ENCODE measurements at regions not wholly inside any gene's neighbourhood (a gene's known extent, or its start where the extent isn't known, plus 50 kb on each side); places are given as distances from the start of the nearest gene placed in this dataset.

GRCh38 chr18:23380001-23380550 lies 73.0 kb upstream of the RIOK3 start:
- H3K27me3 Mint-ChIP-seq: no peaks in the 10 kb centered on the region
- no peak for DNase-seq
- H3K4me1 Mint-ChIP-seq (ENCODE audit: low read depth): peaks cover 21% of the 10 kb centered on the region
- no peak overlapping the region for H3K27ac Mint-ChIP-seq
- CTCF ChIA-PET: interaction anchor here (0.6 to 4.6 kb wide), 5 partner anchors 31 to 250 kb away, joined by 3 to 39 read pairs (median 6); no protein-coding TSS in a partner anchor
- no peaks in the 10 kb centered on the region for H3K9me3 Mint-ChIP-seq
- intact Hi-C loops (cut with micrococcal nuclease): no loop called here
- no peak for TF ChIP-seq CTCF (IDR thresholded peaks at IDR 0.05)
- H3K4me3 Mint-ChIP-seq: no peak overlapping the region
- no peak for ATAC-seq
- peaks cover 7% of the 10 kb centered on the region for H3K36me3 Mint-ChIP-seq (ENCODE audit: low read depth)
- POLR2A ChIA-PET: no interaction called here

- POLR2A ChIA-PET: no interaction called here
- no peaks in the 10 kb centered on the region for H3K9me3 Mint-ChIP-seq
- peaks cover 7% of the 10 kb centered on the region for H3K36me3 Mint-ChIP-seq (ENCODE audit: low read depth)
- no peak for ATAC-seq
- H3K4me3 Mint-ChIP-seq: no peak overlapping the region
- peaks cover 26% of the 10 kb centered on the region for H3K4me1 Mint-ChIP-seq (ENCODE audit: low read depth)
- TF ChIP-seq CTCF (IDR thresholded peaks at IDR 0.05): no peak
- CTCF ChIA-PET: interaction anchor here (0.6 to 4.6 kb wide), 3 partner anchors 31 to 251 kb away, joined by 3 to 39 read pairs (median 6); no protein-coding TSS in a partner anchor
- DNase-seq: no peak
- intact Hi-C loops (cut with micrococcal nuclease): no loop called here
- H3K27ac Mint-ChIP-seq: no peak overlapping the region
- no peaks in the 10 kb centered on the region for H3K27me3 Mint-ChIP-seq
Observed at GRCh38 chr18:23380817-23381216, 72.3 kb upstream of the RIOK3 start.

GRCh38 chr18:23383494-23383893 lies 69.6 kb upstream of the RIOK3 start:
- no peak overlapping the region for H3K4me3 Mint-ChIP-seq
- peaks cover 15% of the 10 kb centered on the region for H3K4me1 Mint-ChIP-seq (ENCODE audit: low read depth)
- ATAC-seq (no peak), DNase-seq (no peak)
- H3K36me3 Mint-ChIP-seq (ENCODE audit: low read depth): peaks cover 7% of the 10 kb centered on the region
- intact Hi-C loops (cut with micrococcal nuclease): no loop called here
- no peak overlapping the region for H3K27ac Mint-ChIP-seq
- H3K9me3 Mint-ChIP-seq: no peaks in the 10 kb centered on the region
- ChIA-PET POLR2A (no interaction called here), CTCF (no interaction called here)
- TF ChIP-seq CTCF (IDR thresholded peaks at IDR 0.05): no peak
- H3K27me3 Mint-ChIP-seq: no peaks in the 10 kb centered on the region

- H3K4me1 Mint-ChIP-seq (ENCODE audit: low read depth): peaks cover 12% of the 10 kb centered on the region
- no peaks in the 10 kb centered on the region for H3K9me3 Mint-ChIP-seq
- peak overlapping the region; percentile 44 for H3K27ac Mint-ChIP-seq
- CTCF ChIA-PET: interaction anchor here (0.7 kb wide), 1 partner anchor 132 kb away, joined by 3 read pairs; no protein-coding TSS in a partner anchor
- ATAC-seq: peak; percentile 34
- TF ChIP-seq CTCF (IDR thresholded peaks at IDR 0.05): no peak
- POLR2A ChIA-PET: interaction anchor here (1.2 kb wide), 1 partner anchor 248 kb away, joined by 4 read pairs; no protein-coding TSS in a partner anchor
- no peaks in the 10 kb centered on the region for H3K27me3 Mint-ChIP-seq
- intact Hi-C loops (cut with micrococcal nuclease): no loop called here
- DNase-seq: peak; percentile 5
- no peak overlapping the region for H3K4me3 Mint-ChIP-seq
- H3K36me3 Mint-ChIP-seq (ENCODE audit: low read depth): peaks cover 9% of the 10 kb centered on the region
Observed at GRCh38 chr18:23384778-23385736, 68.0 kb upstream of the RIOK3 start.

- Mint-ChIP-seq H3K36me3 (ENCODE audit: low read depth) (peaks cover 7% of the 10 kb centered on the region), H3K4me1 (ENCODE audit: low read depth) (peaks cover 12% of the 10 kb centered on the region), H3K27me3 (no peaks in the 10 kb centered on the region), H3K9me3 (no peaks in the 10 kb centered on the region), H3K27ac (no peak overlapping the region), H3K4me3 (no peak overlapping the region)
- ATAC-seq (no peak), DNase-seq (no peak)
- CTCF ChIA-PET: no interaction called here
- TF ChIP-seq CTCF (IDR thresholded peaks at IDR 0.05): no peak
- intact Hi-C loops (cut with micrococcal nuclease): no loop called here
- POLR2A ChIA-PET: no interaction called here
Observed at GRCh38 chr18:23386317-23386716, 66.8 kb upstream of the RIOK3 start.

All from activated CD8-positive, alpha-beta T cell treated with anti-CD3 and anti-CD28 coated beads for 36 hours (primary cell).